ENCODE measurements at regions not wholly inside any gene's neighbourhood (a gene's known extent, or its start where the extent isn't known, plus 50 kb on each side); places are given as distances from the start of the nearest gene placed in this dataset.

- Mint-ChIP-seq H3K27ac (ENCODE audit: low read depth, unreplicated experiment) (no peak overlapping the region), H3K4me1 (ENCODE audit: insufficient read depth, unreplicated experiment) (no peaks in the 10 kb centered on the region), H3K9me3 (ENCODE audit: unreplicated experiment) (peaks cover 5% of the 10 kb centered on the region), H3K27me3 (ENCODE audit: insufficient read depth, unreplicated experiment) (no peaks in the 10 kb centered on the region), H3K4me3 (ENCODE audit: unreplicated experiment) (no peak overlapping the region), H3K36me3 (ENCODE audit: insufficient read depth, unreplicated experiment) (no peaks in the 10 kb centered on the region)
- no peak for TF ChIP-seq CTCF (IDR thresholded peaks at IDR 0.05; ENCODE audit: unreplicated experiment)
- DNase-seq (ENCODE audit: unreplicated experiment): no peak
- intact Hi-C loops (cut with micrococcal nuclease): no loop called here
- POLR2A ChIA-PET: no interaction called here
- CTCF ChIA-PET: no interaction called here
- BruUV-seq (replicated peaks): no TSS peak
Observed at GRCh38 chr16:59432276-59432675, 698.2 kb upstream of the GOT2 start.

GRCh38 chr16:59424714-59425273 is 690.7 kb upstream of the GOT2 start:
- ChIA-PET POLR2A (no interaction called here), CTCF (no interaction called here)
- Mint-ChIP-seq H3K27ac (ENCODE audit: low read depth, unreplicated experiment) (no peak overlapping the region), H3K27me3 (ENCODE audit: insufficient read depth, unreplicated experiment) (no peaks in the 10 kb centered on the region), H3K4me3 (ENCODE audit: unreplicated experiment) (no peak overlapping the region), H3K4me1 (ENCODE audit: insufficient read depth, unreplicated experiment) (no peaks in the 10 kb centered on the region), H3K9me3 (ENCODE audit: unreplicated experiment) (no peaks in the 10 kb centered on the region), H3K36me3 (ENCODE audit: insufficient read depth, unreplicated experiment) (no peaks in the 10 kb centered on the region)
- no TSS peak for BruUV-seq (replicated peaks)
- intact Hi-C loops (cut with micrococcal nuclease): no loop called here
- no peak for TF ChIP-seq CTCF (IDR thresholded peaks at IDR 0.05; ENCODE audit: unreplicated experiment)
- DNase-seq (ENCODE audit: unreplicated experiment): no peak

- Mint-ChIP-seq H3K4me1 (ENCODE audit: insufficient read depth, unreplicated experiment) (no peaks in the 10 kb centered on the region), H3K27ac (ENCODE audit: low read depth, unreplicated experiment) (no peak overlapping the region), H3K4me3 (ENCODE audit: unreplicated experiment) (no peak overlapping the region), H3K36me3 (ENCODE audit: insufficient read depth, unreplicated experiment) (no peaks in the 10 kb centered on the region), H3K27me3 (ENCODE audit: insufficient read depth, unreplicated experiment) (no peaks in the 10 kb centered on the region), H3K9me3 (ENCODE audit: unreplicated experiment) (no peaks in the 10 kb centered on the region)
- ChIA-PET CTCF (interaction anchor here (0.5 to 1.3 kb wide), 5 partner anchors 9 to 791 kb away, joined by 3 to 6 read pairs (median 3); no protein-coding TSS in a partner anchor), POLR2A (interaction anchor here (0.7 kb wide), 1 partner anchor 1345 kb away, joined by 3 read pairs; no protein-coding TSS in a partner anchor)
- DNase-seq (ENCODE audit: unreplicated experiment): peak; percentile 9
- peak; percentile 68 for TF ChIP-seq CTCF (IDR thresholded peaks at IDR 0.05; ENCODE audit: unreplicated experiment)
- no TSS peak for BruUV-seq (replicated peaks)
- intact Hi-C loops (cut with micrococcal nuclease): loop anchor here (1.0 to 5.0 kb wide), 4 partner anchors 560 to 1344 kb away; no protein-coding TSS in a partner anchor
Observed at GRCh38 chr16:59411961-59412841, 678.1 kb upstream of the GOT2 start.

GRCh38 chr16:59410451-59410850 is 676.3 kb upstream of the GOT2 start:
- TF ChIP-seq CTCF (IDR thresholded peaks at IDR 0.05; ENCODE audit: unreplicated experiment): no peak
- ChIA-PET CTCF (interaction anchor here (0.6 to 0.7 kb wide), 2 partner anchors 76 to 369 kb away, joined by 3 read pairs; no protein-coding TSS in a partner anchor), POLR2A (no interaction called here)
- intact Hi-C loops (cut with micrococcal nuclease): loop anchor here (5.0 kb wide), 2 partner anchors 562 to 568 kb away; no protein-coding TSS in a partner anchor
- no peak for DNase-seq (ENCODE audit: unreplicated experiment)
- H3K27me3 Mint-ChIP-seq (ENCODE audit: insufficient read depth, unreplicated experiment): no peaks in the 10 kb centered on the region
- H3K4me3 Mint-ChIP-seq (ENCODE audit: unreplicated experiment): no peak overlapping the region
- no peaks in the 10 kb centered on the region for H3K9me3 Mint-ChIP-seq (ENCODE audit: unreplicated experiment)
- H3K36me3 Mint-ChIP-seq (ENCODE audit: insufficient read depth, unreplicated experiment): no peaks in the 10 kb centered on the region
- no peak overlapping the region for H3K27ac Mint-ChIP-seq (ENCODE audit: low read depth, unreplicated experiment)
- no TSS peak for BruUV-seq (replicated peaks)
- H3K4me1 Mint-ChIP-seq (ENCODE audit: insufficient read depth, unreplicated experiment): no peaks in the 10 kb centered on the region
